ENCODE measurements at regions not wholly inside any gene's neighbourhood (a gene's known extent, or its start where the extent isn't known, plus 50 kb on each side); places are given as distances from the start of the nearest gene placed in this dataset.

DNA sequence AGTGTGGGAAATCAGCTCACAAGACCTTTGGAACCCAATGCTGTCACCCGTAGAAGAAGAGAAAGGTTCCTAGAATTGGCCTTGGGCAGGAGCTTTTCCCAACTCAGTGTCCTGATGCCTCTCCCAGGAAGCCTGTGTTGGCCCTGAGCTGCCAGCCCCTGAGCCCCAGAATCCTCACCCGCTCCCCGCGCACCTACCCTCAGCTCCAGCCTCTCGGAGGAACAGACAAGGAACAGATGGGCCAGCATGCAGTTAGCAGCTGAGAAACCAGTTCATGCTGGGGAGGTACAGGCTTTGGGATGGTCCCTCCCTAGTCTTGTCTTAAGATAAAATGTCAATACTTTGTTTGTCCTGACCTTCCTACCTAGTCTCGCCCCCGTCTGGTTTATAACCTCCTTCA lies 121.9 kb upstream of the CDH4 start:
- TF ChIP-seq, protein P1, sequence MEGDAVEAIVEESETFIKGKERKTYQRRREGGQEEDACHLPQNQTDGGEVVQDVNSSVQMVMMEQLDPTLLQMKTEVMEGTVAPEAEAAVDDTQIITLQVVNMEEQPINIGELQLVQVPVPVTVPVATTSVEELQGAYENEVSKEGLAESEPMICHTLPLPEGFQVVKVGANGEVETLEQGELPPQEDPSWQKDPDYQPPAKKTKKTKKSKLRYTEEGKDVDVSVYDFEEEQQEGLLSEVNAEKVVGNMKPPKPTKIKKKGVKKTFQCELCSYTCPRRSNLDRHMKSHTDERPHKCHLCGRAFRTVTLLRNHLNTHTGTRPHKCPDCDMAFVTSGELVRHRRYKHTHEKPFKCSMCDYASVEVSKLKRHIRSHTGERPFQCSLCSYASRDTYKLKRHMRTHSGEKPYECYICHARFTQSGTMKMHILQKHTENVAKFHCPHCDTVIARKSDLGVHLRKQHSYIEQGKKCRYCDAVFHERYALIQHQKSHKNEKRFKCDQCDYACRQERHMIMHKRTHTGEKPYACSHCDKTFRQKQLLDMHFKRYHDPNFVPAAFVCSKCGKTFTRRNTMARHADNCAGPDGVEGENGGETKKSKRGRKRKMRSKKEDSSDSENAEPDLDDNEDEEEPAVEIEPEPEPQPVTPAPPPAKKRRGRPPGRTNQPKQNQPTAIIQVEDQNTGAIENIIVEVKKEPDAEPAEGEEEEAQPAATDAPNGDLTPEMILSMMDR (IDR thresholded peaks at IDR 0.05; ENCODE audit: insufficient read depth, low read depth, low read length): no peak
- no peak for TF ChIP-seq EZH2 (IDR thresholded peaks at IDR 0.05; ENCODE audit: insufficient read depth, low read length)

Measured in astrocyte (in vitro differentiated cells and primary cell).